Suprapubic skin (tissue), 3 donors: ENCODE measurements at regions not wholly inside any gene's neighbourhood (a gene's known extent, or its start where the extent isn't known, plus 50 kb on each side); places are given as distances from the start of the nearest gene placed in this dataset.

Experiments
- CTCF ChIP-seq, 2 donors: fragments of 200-600 bp in 1 of 2; fragments of 450-650 bp in 1 of 2; sonication (generic) in 1 of 2; IDR thresholded peaks; one replicate each; pipeline ENCODE4 v1.5.1; 2016 to 2019; ENCODE audit warnings: antibody characterized with exemption in 2 of 2, mild to moderate bottlenecking in 1 of 2, moderate library complexity in 1 of 2
- EP300 ChIP-seq: sonication (generic); formaldehyde crosslinking; IDR thresholded peaks from one replicate; pipeline ENCODE4 v1.6.1; 2017; ENCODE audit warnings: antibody characterized with exemption
- POLR2A ChIP-seq, 2 donors: fragments of 450-650 bp; IDR thresholded peaks; one replicate each; pipeline ENCODE4 v1.6.1; 2017; ENCODE audit warnings: antibody characterized with exemption in 2 of 2, mild to moderate bottlenecking in 2 of 2, moderate library complexity in 2 of 2

GRCh38 chr3:105065895-105066839, 300.5 kb upstream of the ALCAM start:
- TF ChIP-seq CTCF (IDR thresholded peaks at IDR 0.05) (no peak), POLR2A (IDR thresholded peaks at IDR 0.05) (no peak), EP300 (no peak)
